ENCODE measurements at regions not wholly inside any gene's neighbourhood (a gene's known extent, or its start where the extent isn't known, plus 50 kb on each side); places are given as distances from the start of the nearest gene placed in this dataset.

- H3K27me3 ChIP-seq (replicated peaks; ENCODE audit: insufficient read depth, low read depth, low read length, poor library complexity): no peaks in the 10 kb centered on the region
- CTCF ChIA-PET: no interaction called here
- intact Hi-C loops (cut with micrococcal nuclease; ENCODE audit: unreplicated experiment): no loop called here
Measured at GRCh38 chr13:107531180-107531579, 684.2 kb downstream of the LIG4 start.

GRCh38 chr13:107529035-107529434, 686.3 kb downstream of the LIG4 start:
- no peaks in the 10 kb centered on the region for H3K36me3 ChIP-seq (ENCODE audit: insufficient read depth, low read length, poor library complexity, severe bottlenecking)
- POLR2A ChIA-PET (ENCODE audit: low non-redundant PET): no interaction called here
- CTCF ChIA-PET: no interaction called here
- DNase-seq (ENCODE audit: low spot score): no peak
- H3K4me3 ChIP-seq (ENCODE audit: low read depth, low read length, poor library complexity, severe bottlenecking): no peak overlapping the region
- peaks cover 4% of the 10 kb centered on the region for H3K4me1 ChIP-seq (ENCODE audit: insufficient read depth, low read length, poor library complexity, severe bottlenecking)
- H3K27me3 ChIP-seq (replicated peaks; ENCODE audit: insufficient read depth, low read depth, low read length, poor library complexity): no peaks in the 10 kb centered on the region
- TF ChIP-seq CTCF (conservative IDR thresholded peaks at IDR 0.05; ENCODE audit: low read depth, low read length) (no peak), EZH2 (IDR thresholded peaks at IDR 0.05; ENCODE audit: borderline replicate concordance, low read depth, low read length, poor library complexity, severe bottlenecking) (no peak)
- no peak overlapping the region for H3K27ac ChIP-seq (ENCODE audit: low read depth, low read length, poor library complexity, severe bottlenecking)
- intact Hi-C loops (cut with micrococcal nuclease; ENCODE audit: unreplicated experiment): no loop called here
- BruUV-seq (replicated peaks): no TSS peak
- no peaks in the 10 kb centered on the region for H3K9me3 ChIP-seq (ENCODE audit: low read depth, low read length, poor library complexity, severe bottlenecking)

More at GRCh38 chr13:107531180-107531579, 684.2 kb downstream of the LIG4 start:
- H3K27ac ChIP-seq (ENCODE audit: low read depth, low read length, poor library complexity, severe bottlenecking): no peak overlapping the region
- no peak for DNase-seq (ENCODE audit: low spot score)
- POLR2A ChIA-PET (ENCODE audit: low non-redundant PET): no interaction called here
- no peaks in the 10 kb centered on the region for H3K36me3 ChIP-seq (ENCODE audit: insufficient read depth, low read length, poor library complexity, severe bottlenecking)
- BruUV-seq (replicated peaks): no TSS peak
- H3K9me3 ChIP-seq (ENCODE audit: low read depth, low read length, poor library complexity, severe bottlenecking): no peaks in the 10 kb centered on the region
- no peak overlapping the region for H3K4me3 ChIP-seq (ENCODE audit: low read depth, low read length, poor library complexity, severe bottlenecking)
- TF ChIP-seq CTCF (conservative IDR thresholded peaks at IDR 0.05; ENCODE audit: low read depth, low read length) (no peak), EZH2 (IDR thresholded peaks at IDR 0.05; ENCODE audit: borderline replicate concordance, low read depth, low read length, poor library complexity, severe bottlenecking) (no peak)
- peaks cover 4% of the 10 kb centered on the region for H3K4me1 ChIP-seq (ENCODE audit: insufficient read depth, low read length, poor library complexity, severe bottlenecking)

GRCh38 chr13:107518780-107519179, 696.6 kb downstream of the LIG4 start:
- no peaks in the 10 kb centered on the region for H3K27me3 ChIP-seq (replicated peaks; ENCODE audit: insufficient read depth, low read depth, low read length, poor library complexity)
- no TSS peak for BruUV-seq (replicated peaks)
- no peaks in the 10 kb centered on the region for H3K36me3 ChIP-seq (ENCODE audit: insufficient read depth, low read length, poor library complexity, severe bottlenecking)
- intact Hi-C loops (cut with micrococcal nuclease; ENCODE audit: unreplicated experiment): no loop called here
- no peak for TF ChIP-seq CTCF (conservative IDR thresholded peaks at IDR 0.05; ENCODE audit: low read depth, low read length)
- TF ChIP-seq EZH2 (IDR thresholded peaks at IDR 0.05; ENCODE audit: borderline replicate concordance, low read depth, low read length, poor library complexity, severe bottlenecking): no peak
- H3K4me1 ChIP-seq (ENCODE audit: insufficient read depth, low read length, poor library complexity, severe bottlenecking): no peaks in the 10 kb centered on the region
- H3K9me3 ChIP-seq (ENCODE audit: low read depth, low read length, poor library complexity, severe bottlenecking): no peaks in the 10 kb centered on the region
- no peak for DNase-seq (ENCODE audit: low spot score)
- no peak overlapping the region for H3K4me3 ChIP-seq (ENCODE audit: low read depth, low read length, poor library complexity, severe bottlenecking)
- H3K27ac ChIP-seq (ENCODE audit: low read depth, low read length, poor library complexity, severe bottlenecking): no peak overlapping the region
- POLR2A ChIA-PET (ENCODE audit: low non-redundant PET): no interaction called here
- CTCF ChIA-PET: no interaction called here

Measured in A673 (cell line).